Thoracic aorta (tissue), 2 donors: ENCODE measurements at regions not wholly inside any gene's neighbourhood (a gene's known extent, or its start where the extent isn't known, plus 50 kb on each side); places are given as distances from the start of the nearest gene placed in this dataset.

ENCODE experiments used
- ATAC-seq: fragments of 150-250 bp; one replicate; pipeline ENCODE4 v1.8.0; 2017; ENCODE audit warnings: low read depth; ENCODE audit not compliant: insufficient number of reproducible peaks, low FRiP score
- DNase-seq: peaks from one replicate; pipeline ENCODE4 v3.0.0-alpha.2; 2020; ENCODE audit warnings: low spot score
- H3K27ac ChIP-seq, 2 donors: fragments of 200-600 bp; sonication (generic); 1 replicate in 1 of 2; 2 replicates in 1 of 2; pipeline ENCODE4 v1.5.1; 2016; ENCODE audit warnings: mild to moderate bottlenecking in 2 of 2, moderate library complexity in 2 of 2
- H3K27me3 ChIP-seq: fragments of 200-600 bp; sonication (generic); replicated peaks from 2 replicates; pipeline ENCODE4 v1.6.0; 2016; ENCODE audit warnings: mild to moderate bottlenecking; ENCODE audit not compliant: insufficient read depth
- H3K36me3 ChIP-seq: fragments of 200-600 bp; sonication (generic); one replicate; pipeline ENCODE4 v1.5.1; 2016
- H3K4me1 ChIP-seq, 2 donors: fragments of 200-600 bp; sonication (generic); 1 replicate in 1 of 2; 2 replicates in 1 of 2; pipeline versions ENCODE4 v1.5.1 to v1.6.0; 2016; ENCODE audit warnings: low read depth in 2 of 2, mild to moderate bottlenecking in 1 of 2; ENCODE audit not compliant: control insufficient read depth in 1 of 2
- H3K4me3 ChIP-seq: fragments of 200-600 bp; sonication (generic); 2 replicates; pipeline ENCODE4 v1.5.1; 2016; ENCODE audit warnings: mild to moderate bottlenecking
- H3K9me3 ChIP-seq: fragments of 200-600 bp; sonication (generic); 2 replicates; pipeline ENCODE4 v1.5.1; 2016
- TF ChIP-seq, protein P1 (sequence below): fragments of 200-600 bp; sonication (generic); IDR thresholded peaks from one replicate; pipeline ENCODE4 v1.5.1; 2019; ENCODE audit warnings: antibody characterized with exemption

GRCh38 chrX:26670521-26670920 is 454.6 kb downstream of the MAGEB5 start:
- Histone ChIP-seq H3K4me3 (no peak overlapping the region), H3K27me3 (no peaks in the 10 kb centered on the region), H3K27ac (no peak overlapping the region), H3K36me3 (no peaks in the 10 kb centered on the region), H3K4me1 (no peaks in the 10 kb centered on the region), H3K9me3 (no peaks in the 10 kb centered on the region)
- ATAC-seq (no peak), DNase-seq (no peak)
- TF ChIP-seq, protein P1, sequence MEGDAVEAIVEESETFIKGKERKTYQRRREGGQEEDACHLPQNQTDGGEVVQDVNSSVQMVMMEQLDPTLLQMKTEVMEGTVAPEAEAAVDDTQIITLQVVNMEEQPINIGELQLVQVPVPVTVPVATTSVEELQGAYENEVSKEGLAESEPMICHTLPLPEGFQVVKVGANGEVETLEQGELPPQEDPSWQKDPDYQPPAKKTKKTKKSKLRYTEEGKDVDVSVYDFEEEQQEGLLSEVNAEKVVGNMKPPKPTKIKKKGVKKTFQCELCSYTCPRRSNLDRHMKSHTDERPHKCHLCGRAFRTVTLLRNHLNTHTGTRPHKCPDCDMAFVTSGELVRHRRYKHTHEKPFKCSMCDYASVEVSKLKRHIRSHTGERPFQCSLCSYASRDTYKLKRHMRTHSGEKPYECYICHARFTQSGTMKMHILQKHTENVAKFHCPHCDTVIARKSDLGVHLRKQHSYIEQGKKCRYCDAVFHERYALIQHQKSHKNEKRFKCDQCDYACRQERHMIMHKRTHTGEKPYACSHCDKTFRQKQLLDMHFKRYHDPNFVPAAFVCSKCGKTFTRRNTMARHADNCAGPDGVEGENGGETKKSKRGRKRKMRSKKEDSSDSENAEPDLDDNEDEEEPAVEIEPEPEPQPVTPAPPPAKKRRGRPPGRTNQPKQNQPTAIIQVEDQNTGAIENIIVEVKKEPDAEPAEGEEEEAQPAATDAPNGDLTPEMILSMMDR: no peak

DNA sequence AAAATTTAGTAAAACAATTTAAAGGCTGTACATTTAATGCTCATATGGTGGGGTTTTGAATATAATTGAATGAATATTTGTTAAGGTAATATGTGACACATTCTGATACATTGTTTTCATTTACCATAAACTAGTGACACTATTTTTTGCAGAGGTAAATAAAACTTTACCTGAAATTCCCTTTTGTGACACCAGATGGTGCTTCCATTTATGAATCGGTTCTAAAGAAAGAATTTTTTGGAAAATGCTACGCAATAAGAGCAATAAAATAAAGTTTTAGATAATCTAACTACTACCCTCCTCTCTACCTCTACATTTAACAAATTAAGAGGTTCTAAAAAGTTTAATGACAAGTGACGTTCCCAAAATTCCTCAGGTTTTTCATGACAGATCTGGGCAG is 448.9 kb downstream of the MAGEB5 start:
- TF ChIP-seq, protein P1: no peak
- DNase-seq (no peak), ATAC-seq (no peak)
- H3K4me3 ChIP-seq: no peak overlapping the region
- H3K27ac ChIP-seq: no peak overlapping the region
- H3K4me1 ChIP-seq: no peaks in the 10 kb centered on the region
- no peaks in the 10 kb centered on the region for H3K36me3 ChIP-seq
- no peaks in the 10 kb centered on the region for H3K27me3 ChIP-seq
- no peaks in the 10 kb centered on the region for H3K9me3 ChIP-seq

DNA sequence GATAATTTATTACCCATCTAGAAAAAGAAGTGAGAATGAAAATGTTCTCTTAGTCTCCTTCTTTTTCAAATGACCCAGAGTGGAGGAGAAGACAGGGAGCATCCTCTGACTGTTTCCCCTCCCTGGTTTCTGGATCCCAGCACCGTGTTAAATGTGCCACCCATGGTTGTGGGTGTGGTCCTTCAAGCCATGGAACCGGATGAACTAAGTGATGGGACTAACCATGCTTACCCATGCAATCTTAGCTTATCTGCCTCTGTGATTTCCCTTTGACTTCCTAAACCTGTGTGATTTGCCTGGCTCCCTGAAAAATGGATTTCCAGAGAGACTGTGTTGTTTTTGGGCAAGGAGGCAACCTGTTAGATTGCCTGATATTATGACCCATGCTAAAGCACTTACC is 437.1 kb downstream of the MAGEB5 start:
- DNase-seq (no peak), ATAC-seq (no peak)
- TF ChIP-seq, protein P1: no peak
- no peaks in the 10 kb centered on the region for H3K9me3 ChIP-seq
- no peaks in the 10 kb centered on the region for H3K36me3 ChIP-seq
- H3K27me3 ChIP-seq: no peaks in the 10 kb centered on the region
- H3K4me1 ChIP-seq: no peaks in the 10 kb centered on the region
- H3K4me3 ChIP-seq: no peak overlapping the region
- H3K27ac ChIP-seq: no peak overlapping the region

GRCh38 chrX:26651755-26652154 is 435.8 kb downstream of the MAGEB5 start:
- no peak for ATAC-seq
- no peaks in the 10 kb centered on the region for H3K9me3 ChIP-seq
- no peaks in the 10 kb centered on the region for H3K4me1 ChIP-seq
- H3K36me3 ChIP-seq: no peaks in the 10 kb centered on the region
- TF ChIP-seq, protein P1: no peak
- H3K27me3 ChIP-seq: no peaks in the 10 kb centered on the region
- no peak overlapping the region for H3K4me3 ChIP-seq
- DNase-seq: no peak
- H3K27ac ChIP-seq: no peak overlapping the region

DNA sequence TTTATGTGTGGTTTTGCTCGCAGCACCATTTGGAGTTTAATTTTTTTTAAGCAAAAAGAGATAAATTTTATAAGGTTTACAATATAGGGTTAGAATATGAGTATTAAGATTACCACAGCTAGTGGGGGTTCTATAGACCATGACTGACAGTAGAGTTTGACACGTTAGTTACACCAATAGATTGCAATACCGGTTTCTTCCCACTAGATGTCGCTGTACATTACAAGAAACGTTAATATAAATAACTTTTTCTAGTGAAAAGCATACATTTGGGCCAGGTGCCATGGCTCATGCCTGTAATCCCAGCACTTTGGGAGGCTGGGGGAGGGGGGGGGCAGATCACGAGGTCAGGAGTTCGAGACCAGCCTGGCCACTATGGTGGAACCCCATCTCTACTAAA is 433.6 kb downstream of the MAGEB5 start:
- DNase-seq (no peak), ATAC-seq (no peak)
- Histone ChIP-seq H3K4me3 (no peak overlapping the region), H3K4me1 (no peaks in the 10 kb centered on the region), H3K9me3 (no peaks in the 10 kb centered on the region), H3K36me3 (no peaks in the 10 kb centered on the region), H3K27ac (no peak overlapping the region), H3K27me3 (no peaks in the 10 kb centered on the region)
- TF ChIP-seq, protein P1: no peak
